D341Med (cell line): ENCODE measurements at regions not wholly inside any gene's neighbourhood (a gene's known extent, or its start where the extent isn't known, plus 50 kb on each side); places are given as distances from the start of the nearest gene placed in this dataset.

Experiments used
- DNase-seq: peaks from one replicate; pipeline ENCODE4 v3.0.0; 2012; ENCODE audit warnings: low spot score

- no peak for DNase-seq
Measured at GRCh38 chr5:41670854-41671479, 160.6 kb upstream of the PLCXD3 start.

GRCh38 chr5:41670216-41670615 is 159.8 kb upstream of the PLCXD3 start:
- no peak for DNase-seq

- DNase-seq = no peak
Measured at GRCh38 chr5:41661254-41661653, 150.9 kb upstream of the PLCXD3 start.

- DNase-seq = no peak
Measured at GRCh38 chr5:41656597-41656996, 146.2 kb upstream of the PLCXD3 start.

- no peak for DNase-seq
Measured at GRCh38 chr5:41650131-41650530, 139.7 kb upstream of the PLCXD3 start.

- DNase-seq = no peak
Measured at GRCh38 chr5:41649659-41650058, 139.3 kb upstream of the PLCXD3 start.

GRCh38 chr5:41648996-41649395 is 138.6 kb upstream of the PLCXD3 start:
- DNase-seq = no peak

GRCh38 chr5:41641621-41642020 is 131.2 kb upstream of the PLCXD3 start:
- no peak for DNase-seq

- no peak for DNase-seq
Measured at GRCh38 chr5:41638685-41639084, 128.3 kb upstream of the PLCXD3 start.

GRCh38 chr5:41637869-41638268 is 127.5 kb upstream of the PLCXD3 start:
- no peak for DNase-seq

- DNase-seq = no peak
Measured at GRCh38 chr5:41637424-41637823, 127.0 kb upstream of the PLCXD3 start.

GRCh38 chr5:41636605-41637004 is 126.2 kb upstream of the PLCXD3 start:
- DNase-seq = peak; percentile 24

- DNase-seq = no peak
Measured at GRCh38 chr5:41629897-41630296, 119.5 kb upstream of the PLCXD3 start.

GRCh38 chr5:41625571-41625970 is 115.2 kb upstream of the PLCXD3 start:
- DNase-seq = no peak

GRCh38 chr5:41621420-41621819 is 111.0 kb upstream of the PLCXD3 start:
- no peak for DNase-seq

GRCh38 chr5:41617843-41618515 is 107.6 kb upstream of the PLCXD3 start:
- DNase-seq = no peak

GRCh38 chr5:41610386-41610785 is 100.0 kb upstream of the PLCXD3 start:
- DNase-seq = no peak

GRCh38 chr5:41600731-41601130 is 90.3 kb upstream of the PLCXD3 start:
- no peak for DNase-seq

GRCh38 chr5:41598011-41598410 is 87.6 kb upstream of the PLCXD3 start:
- no peak for DNase-seq

GRCh38 chr5:41587668-41588067 is 77.3 kb upstream of the PLCXD3 start:
- no peak for DNase-seq

GRCh38 chr5:41575110-41575779 is 64.8 kb upstream of the PLCXD3 start:
- DNase-seq = no peak

GRCh38 chr5:41574391-41574790 is 64.0 kb upstream of the PLCXD3 start:
- no peak for DNase-seq
